ENCODE measurements at regions not wholly inside any gene's neighbourhood (a gene's known extent, or its start where the extent isn't known, plus 50 kb on each side); places are given as distances from the start of the nearest gene placed in this dataset.
A peak's percentile ranks its signal among the peaks of the same experiment; 100 is the strongest.

DNA sequence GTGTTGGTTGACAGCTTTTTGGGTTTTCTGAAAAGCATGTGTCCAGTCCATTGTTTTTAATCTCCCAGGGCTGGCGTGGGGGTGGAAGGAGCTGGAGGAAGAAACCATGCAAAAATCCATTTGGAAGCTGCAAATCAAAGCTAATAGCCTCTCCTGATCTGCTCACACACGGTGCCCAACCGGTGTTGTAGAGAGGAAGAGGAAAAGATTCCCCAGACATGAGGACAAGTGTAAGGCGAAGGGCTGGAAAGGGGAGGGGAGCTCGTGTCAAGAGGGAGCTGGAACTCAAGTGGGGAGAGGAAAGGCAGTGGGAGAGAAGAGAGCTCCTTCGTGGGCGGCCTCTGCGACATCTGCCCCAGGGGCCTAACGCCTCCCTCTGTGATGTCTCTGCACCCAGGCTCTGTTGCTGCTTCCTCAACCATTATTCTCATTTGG, 112.3 kb upstream of the IRF2BP2 start (continued):
- TF ChIP-seq, protein P1, sequence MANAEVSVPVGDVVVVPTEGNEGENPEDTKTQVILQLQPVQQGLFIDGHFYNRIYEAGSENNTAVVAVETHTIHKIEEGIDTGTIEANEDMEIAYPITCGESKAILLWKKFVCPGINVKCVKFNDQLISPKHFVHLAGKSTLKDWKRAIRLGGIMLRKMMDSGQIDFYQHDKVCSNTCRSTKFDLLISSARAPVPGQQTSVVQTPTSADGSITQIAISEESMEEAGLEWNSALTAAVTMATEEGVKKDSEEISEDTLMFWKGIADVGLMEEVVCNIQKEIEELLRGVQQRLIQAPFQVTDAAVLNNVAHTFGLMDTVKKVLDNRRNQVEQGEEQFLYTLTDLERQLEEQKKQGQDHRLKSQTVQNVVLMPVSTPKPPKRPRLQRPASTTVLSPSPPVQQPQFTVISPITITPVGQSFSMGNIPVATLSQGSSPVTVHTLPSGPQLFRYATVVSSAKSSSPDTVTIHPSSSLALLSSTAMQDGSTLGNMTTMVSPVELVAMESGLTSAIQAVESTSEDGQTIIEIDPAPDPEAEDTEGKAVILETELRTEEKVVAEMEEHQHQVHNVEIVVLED (CRISPR knock-in tag; IDR thresholded peaks at IDR 0.05; ENCODE audit: borderline replicate concordance): no peak
- TF ChIP-seq NR2C2 (CRISPR knock-in tag; IDR thresholded peaks at IDR 0.05; ENCODE audit: borderline replicate concordance) (0 out of 2 replicates have a peak, but pooled peaks have one; percentile 9), GLI4 (CRISPR knock-in tag; IDR thresholded peaks at IDR 0.05; ENCODE audit: borderline replicate concordance) (peak; percentile 27; the same call in 1 of the 2 replicates), ZNF350 (CRISPR knock-in tag; IDR thresholded peaks at IDR 0.05; ENCODE audit: borderline replicate concordance, low read depth) (0 out of 2 replicates have a peak, but pooled peaks have one; percentile 3), HNRNPH1 (optimal IDR thresholded peaks at IDR 0.05; ENCODE audit: low read depth, low read length) (peak; percentile 88), ZNF446 (CRISPR knock-in tag; IDR thresholded peaks at IDR 0.05) (0 out of 2 replicates have a peak, but pooled peaks have one; percentile 33), ZNF296 (CRISPR knock-in tag; conservative IDR thresholded peaks at IDR 0.05) (no peak)
- TF ChIP-seq, protein P2, sequence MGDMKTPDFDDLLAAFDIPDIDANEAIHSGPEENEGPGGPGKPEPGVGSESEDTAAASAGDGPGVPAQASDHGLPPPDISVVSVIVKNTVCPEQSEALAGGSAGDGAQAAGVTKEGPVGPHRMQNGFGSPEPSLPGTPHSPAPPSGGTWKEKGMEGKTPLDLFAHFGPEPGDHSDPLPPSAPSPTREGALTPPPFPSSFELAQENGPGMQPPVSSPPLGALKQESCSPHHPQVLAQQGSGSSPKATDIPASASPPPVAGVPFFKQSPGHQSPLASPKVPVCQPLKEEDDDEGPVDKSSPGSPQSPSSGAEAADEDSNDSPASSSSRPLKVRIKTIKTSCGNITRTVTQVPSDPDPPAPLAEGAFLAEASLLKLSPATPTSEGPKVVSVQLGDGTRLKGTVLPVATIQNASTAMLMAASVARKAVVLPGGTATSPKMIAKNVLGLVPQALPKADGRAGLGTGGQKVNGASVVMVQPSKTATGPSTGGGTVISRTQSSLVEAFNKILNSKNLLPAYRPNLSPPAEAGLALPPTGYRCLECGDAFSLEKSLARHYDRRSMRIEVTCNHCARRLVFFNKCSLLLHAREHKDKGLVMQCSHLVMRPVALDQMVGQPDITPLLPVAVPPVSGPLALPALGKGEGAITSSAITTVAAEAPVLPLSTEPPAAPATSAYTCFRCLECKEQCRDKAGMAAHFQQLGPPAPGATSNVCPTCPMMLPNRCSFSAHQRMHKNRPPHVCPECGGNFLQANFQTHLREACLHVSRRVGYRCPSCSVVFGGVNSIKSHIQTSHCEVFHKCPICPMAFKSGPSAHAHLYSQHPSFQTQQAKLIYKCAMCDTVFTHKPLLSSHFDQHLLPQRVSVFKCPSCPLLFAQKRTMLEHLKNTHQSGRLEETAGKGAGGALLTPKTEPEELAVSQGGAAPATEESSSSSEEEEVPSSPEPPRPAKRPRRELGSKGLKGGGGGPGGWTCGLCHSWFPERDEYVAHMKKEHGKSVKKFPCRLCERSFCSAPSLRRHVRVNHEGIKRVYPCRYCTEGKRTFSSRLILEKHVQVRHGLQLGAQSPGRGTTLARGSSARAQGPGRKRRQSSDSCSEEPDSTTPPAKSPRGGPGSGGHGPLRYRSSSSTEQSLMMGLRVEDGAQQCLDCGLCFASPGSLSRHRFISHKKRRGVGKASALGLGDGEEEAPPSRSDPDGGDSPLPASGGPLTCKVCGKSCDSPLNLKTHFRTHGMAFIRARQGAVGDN (CRISPR knock-in tag; IDR thresholded peaks at IDR 0.05): peak; percentile 60
- TF ChIP-seq, protein P3, sequence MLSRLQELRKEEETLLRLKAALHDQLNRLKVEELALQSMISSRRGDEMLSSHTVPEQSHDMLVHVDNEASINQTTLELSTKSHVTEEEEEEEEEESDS (CRISPR knock-in tag; IDR thresholded peaks at IDR 0.05; ENCODE audit: borderline replicate concordance): no peak
